IPS-20b (cell line): ENCODE measurements at regions not wholly inside any gene's neighbourhood (a gene's known extent, or its start where the extent isn't known, plus 50 kb on each side); places are given as distances from the start of the nearest gene placed in this dataset.

ENCODE experiments used
- H3K27ac ChIP-seq: one replicate; pipeline ENCODE4 v1.5.1; 2013; ENCODE audit warnings: low read length
- H3K27me3 ChIP-seq: 2 replicates; pipeline ENCODE4 v1.6.1; 2013; ENCODE audit warnings: mild to moderate bottlenecking, low read length, inconsistent platforms; ENCODE audit not compliant: insufficient read depth
- H3K36me3 ChIP-seq: 2 replicates; pipeline ENCODE4 v1.6.1; 2013; ENCODE audit warnings: low read depth, mild to moderate bottlenecking, inconsistent platforms, low read length, moderate library complexity; ENCODE audit not compliant: insufficient read depth
- H3K4me1 ChIP-seq: 2 replicates; pipeline ENCODE4 v1.6.1; 2013; ENCODE audit warnings: mild to moderate bottlenecking, control low read depth, inconsistent platforms, low read length, moderate library complexity; ENCODE audit not compliant: insufficient read depth
- H3K4me3 ChIP-seq: 2 replicates; pipeline ENCODE4 v1.5.1; 2013; ENCODE audit warnings: mild to moderate bottlenecking, low read length, inconsistent platforms
- H3K9ac ChIP-seq: 2 replicates; pipeline ENCODE4 v1.6.1; 2013; ENCODE audit warnings: low read depth, mild to moderate bottlenecking, inconsistent platforms, low read length, moderate library complexity
- H3K9me3 ChIP-seq: 2 replicates; pipeline ENCODE4 v1.6.1; 2013; ENCODE audit warnings: mild to moderate bottlenecking, low read depth, low read length, inconsistent platforms; ENCODE audit not compliant: insufficient read depth

GRCh38 chr5:167785901-167786300 lies 505.5 kb upstream of the WWC1 start:
- Histone ChIP-seq H3K27ac (no peak overlapping the region), H3K9me3 (no peaks in the 10 kb centered on the region), H3K36me3 (no peaks in the 10 kb centered on the region), H3K9ac (no peak overlapping the region), H3K4me3 (no peak overlapping the region), H3K4me1 (peaks cover 7% of the 10 kb centered on the region; the same call in 1 of the 2 replicates), H3K27me3 (no peaks in the 10 kb centered on the region)

GRCh38 chr5:167786871-167787578 lies 504.4 kb upstream of the WWC1 start:
- Histone ChIP-seq H3K9ac (no peak overlapping the region), H3K27ac (no peak overlapping the region), H3K9me3 (no peaks in the 10 kb centered on the region), H3K4me1 (peaks cover 12% of the 10 kb centered on the region; the same call in 1 of the 2 replicates), H3K36me3 (no peaks in the 10 kb centered on the region), H3K4me3 (no peak overlapping the region), H3K27me3 (no peaks in the 10 kb centered on the region)

- H3K27me3 ChIP-seq, result no peaks in the 10 kb centered on the region
- H3K27ac ChIP-seq, result no peak overlapping the region
- H3K9ac ChIP-seq, result no peak overlapping the region
- no peaks in the 10 kb centered on the region for H3K9me3 ChIP-seq
- H3K4me3 ChIP-seq, result no peak overlapping the region
- no peaks in the 10 kb centered on the region for H3K36me3 ChIP-seq
- peaks cover 24% of the 10 kb centered on the region for H3K4me1 ChIP-seq
Observed at GRCh38 chr5:167790045-167790444, 501.4 kb upstream of the WWC1 start.

- Histone ChIP-seq H3K4me1 (peaks cover 18% of the 10 kb centered on the region), H3K36me3 (no peaks in the 10 kb centered on the region)
Observed at GRCh38 chr5:167790462-167791260, 500.8 kb upstream of the WWC1 start.

GRCh38 chr5:167792514-167792913 lies 498.9 kb upstream of the WWC1 start:
- Histone ChIP-seq H3K27ac (no peak overlapping the region), H3K27me3 (no peaks in the 10 kb centered on the region), H3K36me3 (no peaks in the 10 kb centered on the region), H3K9ac (no peak overlapping the region), H3K4me1 (peaks cover 18% of the 10 kb centered on the region), H3K9me3 (no peaks in the 10 kb centered on the region), H3K4me3 (peak overlapping the region; percentile 30; the same call in 1 of the 2 replicates)

More at GRCh38 chr5:167790462-167791260, 500.8 kb upstream of the WWC1 start:
- Histone ChIP-seq H3K4me3 (no peak overlapping the region), H3K27ac (no peak overlapping the region), H3K9me3 (no peaks in the 10 kb centered on the region), H3K9ac (no peak overlapping the region), H3K27me3 (no peaks in the 10 kb centered on the region)

DNA sequence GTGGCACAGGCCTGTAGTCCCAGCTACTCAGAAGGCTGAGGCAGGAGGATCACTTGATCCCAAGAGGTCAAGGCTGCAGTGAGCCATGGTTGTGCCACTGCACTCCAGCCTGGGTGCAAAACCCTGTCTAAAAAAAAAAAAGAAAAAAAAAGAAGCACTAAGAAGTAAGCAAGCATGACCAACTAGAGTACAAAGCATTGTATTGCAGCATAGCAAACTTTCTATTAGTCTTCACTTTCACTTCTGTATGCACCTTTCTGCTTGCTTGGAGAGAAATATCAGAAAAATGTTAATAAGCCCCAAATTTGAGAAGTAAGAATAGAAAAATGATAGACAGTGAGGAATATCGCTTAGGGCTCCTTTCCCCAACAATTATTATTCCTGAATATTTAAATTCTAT lies 497.7 kb upstream of the WWC1 start:
- Histone ChIP-seq H3K9ac (no peak overlapping the region), H3K27ac (no peak overlapping the region), H3K36me3 (no peaks in the 10 kb centered on the region), H3K4me3 (no peak overlapping the region), H3K9me3 (no peaks in the 10 kb centered on the region), H3K4me1 (peaks cover 18% of the 10 kb centered on the region), H3K27me3 (no peaks in the 10 kb centered on the region)

GRCh38 chr5:167794121-167794520 lies 497.3 kb upstream of the WWC1 start:
- Histone ChIP-seq H3K9ac (no peak overlapping the region), H3K27ac (no peak overlapping the region), H3K4me3 (no peak overlapping the region), H3K4me1 (peaks cover 18% of the 10 kb centered on the region), H3K27me3 (no peaks in the 10 kb centered on the region), H3K36me3 (no peaks in the 10 kb centered on the region), H3K9me3 (no peaks in the 10 kb centered on the region)

GRCh38 chr5:167796672-167797071 lies 494.8 kb upstream of the WWC1 start:
- no peak overlapping the region for H3K4me3 ChIP-seq
- no peak overlapping the region for H3K9ac ChIP-seq
- H3K27ac ChIP-seq, result no peak overlapping the region
- peaks cover 16% of the 10 kb centered on the region for H3K4me1 ChIP-seq
- H3K27me3 ChIP-seq, result no peaks in the 10 kb centered on the region
- H3K9me3 ChIP-seq, result no peaks in the 10 kb centered on the region
- H3K36me3 ChIP-seq, result no peaks in the 10 kb centered on the region

DNA sequence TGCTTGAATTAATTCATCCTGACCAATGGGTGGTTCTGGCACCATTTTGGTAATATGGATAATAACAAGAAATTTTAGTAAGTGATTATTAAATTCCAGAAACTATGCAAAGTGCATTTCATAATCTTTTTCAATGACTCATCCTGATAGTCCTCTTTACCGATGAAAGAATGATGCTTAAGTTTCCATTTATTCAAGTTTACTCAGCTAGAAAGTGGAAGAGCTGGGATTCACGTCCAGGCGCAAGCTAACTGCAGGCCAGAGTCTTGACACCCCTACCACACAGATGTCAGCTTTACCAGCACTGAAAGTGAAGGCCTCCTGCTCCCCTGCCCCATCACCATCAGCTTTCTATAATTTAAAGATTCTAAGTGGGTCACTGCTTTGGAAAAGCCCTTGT lies 493.5 kb upstream of the WWC1 start:
- no peak overlapping the region for H3K27ac ChIP-seq
- no peak overlapping the region for H3K4me3 ChIP-seq
- H3K9ac ChIP-seq, result no peak overlapping the region
- no peaks in the 10 kb centered on the region for H3K9me3 ChIP-seq
- H3K27me3 ChIP-seq, result no peaks in the 10 kb centered on the region
- peaks cover 11% of the 10 kb centered on the region for H3K4me1 ChIP-seq
- no peaks in the 10 kb centered on the region for H3K36me3 ChIP-seq

DNA sequence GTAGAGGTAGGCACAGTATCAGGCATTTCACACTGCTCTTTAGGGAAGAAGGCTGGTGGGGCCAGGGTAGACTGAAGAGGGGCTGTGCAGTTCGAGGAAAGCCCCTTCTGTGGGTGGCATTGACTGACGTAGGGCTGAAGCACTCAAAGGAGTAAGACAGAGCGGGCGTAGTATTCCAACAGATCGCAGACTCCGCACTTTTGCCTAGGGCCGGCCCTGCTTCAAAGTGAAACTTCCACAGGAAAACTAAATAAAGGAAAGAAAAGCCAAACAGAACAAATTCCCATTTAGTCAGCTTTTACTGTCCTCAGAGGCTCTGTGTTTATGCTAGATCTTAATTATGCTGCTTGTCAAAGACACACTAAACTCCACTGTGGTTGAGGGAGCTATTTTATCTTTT lies 493.0 kb upstream of the WWC1 start:
- no peaks in the 10 kb centered on the region for H3K9me3 ChIP-seq
- no peaks in the 10 kb centered on the region for H3K27me3 ChIP-seq
- no peaks in the 10 kb centered on the region for H3K36me3 ChIP-seq
- peaks cover 14% of the 10 kb centered on the region for H3K4me1 ChIP-seq
- no peak overlapping the region for H3K27ac ChIP-seq
- H3K4me3 ChIP-seq, result no peak overlapping the region
- H3K9ac ChIP-seq, result no peak overlapping the region

- H3K36me3 ChIP-seq, result no peaks in the 10 kb centered on the region
- H3K4me1 ChIP-seq, result peaks cover 12% of the 10 kb centered on the region
- H3K4me3 ChIP-seq, result no peak overlapping the region
- no peak overlapping the region for H3K27ac ChIP-seq
- H3K9ac ChIP-seq, result no peak overlapping the region
- no peaks in the 10 kb centered on the region for H3K9me3 ChIP-seq
- no peaks in the 10 kb centered on the region for H3K27me3 ChIP-seq
Observed at GRCh38 chr5:167800427-167800826, 491.0 kb upstream of the WWC1 start.

DNA sequence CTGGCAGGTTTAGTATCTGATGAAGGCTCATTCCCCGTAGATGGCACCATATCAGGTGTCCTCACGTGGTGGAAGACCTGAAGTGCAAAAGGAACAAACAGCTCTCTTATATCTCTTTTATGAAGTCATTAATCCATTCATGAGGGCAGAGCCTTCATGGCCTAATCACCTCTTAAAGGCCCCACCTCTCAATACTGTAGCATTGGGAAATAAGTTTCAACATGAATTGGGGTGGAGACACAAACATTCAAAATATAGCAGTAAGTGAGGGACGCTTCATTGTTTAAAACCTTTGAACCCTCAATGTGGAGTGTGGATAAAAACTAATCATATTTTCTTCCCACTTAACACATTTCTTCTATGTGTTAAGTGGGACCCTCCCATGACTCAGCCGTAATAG lies 489.4 kb upstream of the WWC1 start:
- peaks cover 12% of the 10 kb centered on the region for H3K4me1 ChIP-seq
- no peak overlapping the region for H3K27ac ChIP-seq
- no peak overlapping the region for H3K4me3 ChIP-seq
- no peak overlapping the region for H3K9ac ChIP-seq
- no peaks in the 10 kb centered on the region for H3K36me3 ChIP-seq
- no peaks in the 10 kb centered on the region for H3K9me3 ChIP-seq
- no peaks in the 10 kb centered on the region for H3K27me3 ChIP-seq
